Endothelial cell of umbilical vein (primary cell): ENCODE measurements at regions not wholly inside any gene's neighbourhood (a gene's known extent, or its start where the extent isn't known, plus 50 kb on each side); places are given as distances from the start of the nearest gene placed in this dataset.

Experiments
- BruUV-seq: library from RNA; stranded (reverse); fragments of 400-500 nt; replicated peaks from 2 replicates; lab custom pipeline; 2021; lab: Mats Ljungman, UMichigan
- CTCF ChIA-PET: fragments of 300-600, 350-600 bp; sonication (Branson Sonifier 250); formaldehyde crosslinking; loops from one replicate; lab custom pipeline; 2021; ENCODE audit warnings: antibody characterized with exemption, inconsistent platforms; lab: Charles Lee
- POLR2A ChIA-PET: fragments of 300-600, 350-600 bp; sonication (Branson Sonifier 250); formaldehyde crosslinking; loops from one replicate; lab custom pipeline; 2021; ENCODE audit warnings: antibody characterized with exemption, inconsistent platforms; lab: Charles Lee
- DNase-seq: peaks from one replicate; pipeline ENCODE4 v3.0.0-alpha.2; 2011; ENCODE audit warnings: low read depth, low spot score
- FAIRE-seq: peaks from 2 replicates; lab custom pipeline; 2011; peaks lifted over from hg19 to GRCh38; lab: Jason Lieb, UNC
- H2AFZ ChIP-seq: 2 replicates; pipeline ENCODE4 v1.6.0; 2012; ENCODE audit warnings: low read depth, low read length, control low read depth, inconsistent platforms
- H3K27ac ChIP-seq: 2 replicates; pipeline ENCODE4 v1.5.1; 2011; ENCODE audit warnings: low read depth, mild to moderate bottlenecking, control low read depth, low read length, moderate library complexity; ENCODE audit not compliant: insufficient read depth
- H3K27me3 ChIP-seq, 2 experiments: 2 replicates each; pipeline versions ENCODE4 v1.6.0 to v1.6.1; 2011; ENCODE audit warnings: low read length in 2 of 2, mixed read lengths in 1 of 2; ENCODE audit not compliant: control insufficient read depth in 2 of 2, insufficient read depth in 2 of 2
- H3K36me3 ChIP-seq, 2 experiments: 2 replicates in 1 of 2; 3 replicates in 1 of 2; pipeline ENCODE4 v1.5.1; 2011; ENCODE audit warnings: low read length in 2 of 2, mild to moderate bottlenecking in 1 of 2, moderate library complexity in 1 of 2; ENCODE audit not compliant: control insufficient read depth in 2 of 2, insufficient read depth in 2 of 2; ENCODE audit errors: extremely low read depth in 1 of 2
- H3K4me1 ChIP-seq: 3 replicates; pipeline ENCODE4 v1.5.1; 2011; ENCODE audit warnings: mild to moderate bottlenecking, low read length; ENCODE audit not compliant: control insufficient read depth, insufficient read depth; ENCODE audit errors: extremely low read depth
- H3K4me2 ChIP-seq: 2 replicates; pipeline ENCODE4 v1.6.1; 2011; ENCODE audit warnings: low read length, control low read depth, mixed read lengths; ENCODE audit not compliant: insufficient read depth
- H3K4me3 ChIP-seq, 3 experiments: fragments of 200-600 bp in 1 of 3; sonication (generic), shearing (Covaris generic) in 1 of 3; replicated peaks in 1 of 3; 2 replicates each; pipeline ENCODE4 v1.5.1; 2011 to 2016; ENCODE audit warnings: control low read depth in 3 of 3, low read length in 3 of 3, mild to moderate bottlenecking in 2 of 3, inconsistent platforms in 1 of 3, low read depth in 1 of 3, moderate library complexity in 1 of 3; ENCODE audit not compliant: insufficient read depth in 1 of 3
- H3K79me2 ChIP-seq: 2 replicates; pipeline ENCODE4 v1.6.0; 2012; ENCODE audit warnings: low read length, inconsistent platforms; ENCODE audit not compliant: control insufficient read depth, insufficient read depth
- H3K9ac ChIP-seq: replicated peaks from 2 replicates; pipeline ENCODE3; 2011; ENCODE audit warnings: low read length, control low read depth; ENCODE audit not compliant: insufficient read depth; ENCODE audit errors: extremely low read depth
- H3K9me1 ChIP-seq: replicated peaks from 3 replicates; pipeline ENCODE4 v1.6.0; 2011; ENCODE audit warnings: mild to moderate bottlenecking, low read length; ENCODE audit not compliant: control insufficient read depth, insufficient read depth; ENCODE audit errors: extremely low read depth
- H3K9me3 ChIP-seq: replicated peaks from 2 replicates; pipeline ENCODE4 v1.5.1; 2012; ENCODE audit warnings: low read length, inconsistent platforms; ENCODE audit not compliant: control insufficient read depth, insufficient read depth
- H4K20me1 ChIP-seq: replicated peaks from 2 replicates; pipeline ENCODE3; 2011; ENCODE audit warnings: mild to moderate bottlenecking, low read length; ENCODE audit not compliant: control insufficient read depth, insufficient read depth; ENCODE audit errors: extremely low read depth
- EZH2 ChIP-seq: IDR thresholded peaks from 2 replicates; pipeline ENCODE4 v1.6.1; 2012; ENCODE audit warnings: borderline replicate concordance, low read depth, mild to moderate bottlenecking, moderate library complexity, low read length, inconsistent platforms; ENCODE audit not compliant: severe bottlenecking
- FOS ChIP-seq: IDR thresholded peaks from 2 replicates; pipeline ENCODE4 v1.6.1; 2011; ENCODE audit warnings: mild to moderate bottlenecking, low read length, moderate library complexity, borderline replicate concordance; ENCODE audit not compliant: insufficient read depth
- GATA2 ChIP-seq: IDR thresholded peaks from 2 replicates; pipeline ENCODE4 v1.7.0; 2011; ENCODE audit warnings: low read depth, mild to moderate bottlenecking, moderate library complexity, mixed read lengths, low read length; ENCODE audit not compliant: insufficient read length, insufficient read depth
- JUN ChIP-seq: IDR thresholded peaks from 2 replicates; pipeline ENCODE4 v1.6.1; 2011; ENCODE audit warnings: borderline replicate concordance, low read depth; ENCODE audit not compliant: insufficient read length, insufficient read depth
- MYC ChIP-seq: IDR thresholded peaks from one replicate; pipeline ENCODE4 v1.6.1; 2011; ENCODE audit warnings: mild to moderate bottlenecking, low read depth, low read length
- POLR2A ChIP-seq: IDR thresholded peaks from 2 replicates; pipeline ENCODE4 v1.6.1; 2012; ENCODE audit warnings: low read depth, mild to moderate bottlenecking, control low read depth, low read length
- POLR2AphosphoS5 ChIP-seq: IDR thresholded peaks from 2 replicates; pipeline ENCODE4 v1.6.1; 2012; ENCODE audit warnings: low read depth, mild to moderate bottlenecking, control low read depth, low read length, moderate library complexity; ENCODE audit not compliant: insufficient read depth
- dilution Hi-C: fragments of 300-500 bp; cut with MboI; formaldehyde crosslinking; loops from one replicate; pipeline ENCODE4 v1.15.0; 2019; ENCODE audit warnings: low sequenced_read_pairs; ENCODE audit not compliant: extremely low pct_ligation_motif_present
- intact Hi-C: fragments of 100-400 bp; cut with micrococcal nuclease; formaldehyde crosslinking; loops from one replicate; pipeline ENCODE4 v1.10.0; 2022
- TF ChIP-seq, protein P1 (sequence below), 2 donors: IDR thresholded peaks; 1 replicate in 1 of 2; 2 replicates in 1 of 2; pipeline ENCODE4 v1.5.1; 2011; ENCODE audit warnings: low read length in 2 of 2, mild to moderate bottlenecking in 2 of 2, moderate library complexity in 2 of 2, control low read depth in 1 of 2, inconsistent platforms in 1 of 2, low read depth in 1 of 2; ENCODE audit not compliant: insufficient read depth in 1 of 2; ENCODE audit errors: extremely low read depth in 1 of 2
- TF ChIP-seq, protein P2 (sequence below): IDR thresholded peaks from 2 replicates; pipeline ENCODE4 v1.6.1; 2011; ENCODE audit not compliant: insufficient read depth, insufficient read length

DNA sequence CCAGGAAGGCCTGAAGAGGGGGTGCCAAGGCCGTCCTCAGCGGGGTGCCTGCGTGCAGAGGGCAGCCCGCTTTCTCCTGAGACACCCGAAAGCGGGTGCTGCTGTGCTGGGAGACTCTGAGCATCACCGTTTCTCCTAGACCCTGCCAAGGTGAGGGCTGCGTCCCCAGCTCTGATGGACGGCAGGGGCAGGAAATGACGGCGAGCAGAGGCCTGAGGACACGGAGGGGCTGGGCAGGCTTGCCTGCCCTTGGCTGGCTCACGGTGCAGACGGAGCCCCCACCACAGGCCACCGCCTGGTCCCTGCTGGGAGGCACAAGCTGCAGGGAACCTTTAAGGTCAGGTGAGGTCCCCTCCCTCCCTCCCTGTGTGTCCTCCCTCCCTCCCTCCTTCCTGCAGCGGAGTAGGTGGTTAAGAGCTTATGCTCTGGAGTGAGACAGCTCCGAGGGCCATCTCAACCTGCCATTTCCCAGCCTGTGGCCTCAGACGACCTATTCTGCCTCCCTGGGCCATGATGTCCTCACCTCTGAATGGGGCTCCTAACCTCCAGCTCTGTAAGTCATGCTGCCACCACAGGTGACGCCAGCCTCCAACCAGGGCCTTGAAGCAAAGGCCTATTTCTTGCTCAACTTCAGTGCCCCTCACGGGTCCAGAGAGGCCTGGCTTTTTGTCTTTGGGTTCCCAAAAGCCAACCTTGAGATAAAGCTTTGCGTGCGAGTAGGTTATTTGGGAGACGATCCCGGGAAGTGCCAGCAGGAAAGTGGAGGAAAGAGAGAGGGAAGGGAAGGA lies 54.2 kb upstream of the GRPEL1 start:
- H3K9me3 ChIP-seq, result no peaks in the 10 kb centered on the region
- H3K79me2 ChIP-seq, result no peaks in the 10 kb centered on the region
- no peaks in the 10 kb centered on the region for H4K20me1 ChIP-seq
- DNase-seq (no peak), FAIRE-seq (no peak)
- H3K9ac ChIP-seq, result no peak overlapping the region
- H3K4me2 ChIP-seq, result no peak overlapping the region
- H3K9me1 ChIP-seq, result no peaks in the 10 kb centered on the region
- H2AFZ ChIP-seq, result no peak overlapping the region
- dilution Hi-C loops, result no loop called here
- TF ChIP-seq GATA2 (no peak), POLR2A (no peak), JUN (no peak), POLR2AphosphoS5 (no peak), EZH2 (no peak), FOS (no peak), MYC (no peak)
- TF ChIP-seq, protein P1, sequence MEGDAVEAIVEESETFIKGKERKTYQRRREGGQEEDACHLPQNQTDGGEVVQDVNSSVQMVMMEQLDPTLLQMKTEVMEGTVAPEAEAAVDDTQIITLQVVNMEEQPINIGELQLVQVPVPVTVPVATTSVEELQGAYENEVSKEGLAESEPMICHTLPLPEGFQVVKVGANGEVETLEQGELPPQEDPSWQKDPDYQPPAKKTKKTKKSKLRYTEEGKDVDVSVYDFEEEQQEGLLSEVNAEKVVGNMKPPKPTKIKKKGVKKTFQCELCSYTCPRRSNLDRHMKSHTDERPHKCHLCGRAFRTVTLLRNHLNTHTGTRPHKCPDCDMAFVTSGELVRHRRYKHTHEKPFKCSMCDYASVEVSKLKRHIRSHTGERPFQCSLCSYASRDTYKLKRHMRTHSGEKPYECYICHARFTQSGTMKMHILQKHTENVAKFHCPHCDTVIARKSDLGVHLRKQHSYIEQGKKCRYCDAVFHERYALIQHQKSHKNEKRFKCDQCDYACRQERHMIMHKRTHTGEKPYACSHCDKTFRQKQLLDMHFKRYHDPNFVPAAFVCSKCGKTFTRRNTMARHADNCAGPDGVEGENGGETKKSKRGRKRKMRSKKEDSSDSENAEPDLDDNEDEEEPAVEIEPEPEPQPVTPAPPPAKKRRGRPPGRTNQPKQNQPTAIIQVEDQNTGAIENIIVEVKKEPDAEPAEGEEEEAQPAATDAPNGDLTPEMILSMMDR (IDR thresholded peaks at IDR 0.05; ENCODE audit: extremely low read depth in 1 of 2, insufficient read depth in 1 of 2, low read depth in 1 of 2, low read length in 2 of 2), result no peak
- TF ChIP-seq, protein P2, sequence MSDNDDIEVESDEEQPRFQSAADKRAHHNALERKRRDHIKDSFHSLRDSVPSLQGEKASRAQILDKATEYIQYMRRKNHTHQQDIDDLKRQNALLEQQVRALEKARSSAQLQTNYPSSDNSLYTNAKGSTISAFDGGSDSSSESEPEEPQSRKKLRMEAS, result no peak
- H3K36me3 ChIP-seq, result no peaks in the 10 kb centered on the region
- H3K4me3 ChIP-seq, result no peak overlapping the region
- BruUV-seq, result no TSS peak
- no peaks in the 10 kb centered on the region for H3K4me1 ChIP-seq
- ChIA-PET POLR2A (no interaction called here), CTCF (no interaction called here)
- intact Hi-C loops, result no loop called here
- no peak overlapping the region for H3K27ac ChIP-seq
- no peaks in the 10 kb centered on the region for H3K27me3 ChIP-seq
